HEK293 (cell line): ENCODE measurements at regions not wholly inside any gene's neighbourhood (a gene's known extent, or its start where the extent isn't known, plus 50 kb on each side); places are given as distances from the start of the nearest gene placed in this dataset.

Experiments used
- CTCF ChIA-PET: fragments of 350-600 bp; formaldehyde crosslinking; extraction: SDS; loops from one replicate; lab custom pipeline; 2021; ENCODE audit warnings: antibody characterized with exemption; lab: Yijun Ruan, JAX
- POLR2A ChIA-PET: fragments of 300-600 bp; formaldehyde crosslinking; extraction: SDS; loops from one replicate; lab custom pipeline; 2020; ENCODE audit warnings: antibody characterized with exemption, inconsistent platforms; lab: Yijun Ruan, JAX
- H3K27ac ChIP-seq: fragments of 200-500 bp; sonication (Bioruptor generic); 2 replicates; pipeline ENCODE4 v1.5.1; 2014; ENCODE audit warnings: low read depth, low read length, control low read depth, inconsistent platforms; ENCODE audit errors: extremely low read depth
- H3K36me3 ChIP-seq, 2 experiments: fragments of 200-500 bp in 1 of 2; sonication (Bioruptor generic) in 1 of 2; 1 replicate in 1 of 2; 2 replicates in 1 of 2; pipeline ENCODE4 v1.5.1; 2014 to 2017; ENCODE audit warnings: inconsistent platforms in 2 of 2, low read length in 2 of 2; ENCODE audit not compliant: control insufficient read depth in 2 of 2, insufficient read depth in 1 of 2
- H3K4me1 ChIP-seq: fragments of 200-500 bp; sonication (Bioruptor generic); 2 replicates; pipeline ENCODE4 v1.5.1; 2014; ENCODE audit warnings: mild to moderate bottlenecking, low read length, inconsistent platforms; ENCODE audit not compliant: control insufficient read depth, insufficient read depth
- H3K4me3 ChIP-seq: 2 replicates; pipeline ENCODE4 v1.5.1; 2011; ENCODE audit warnings: low read depth, mild to moderate bottlenecking, control low read depth, low read length, moderate library complexity
- H3K9me3 ChIP-seq: fragments of 200-500 bp; sonication (Bioruptor generic); 2 replicates; pipeline ENCODE4 v1.5.1; 2014; ENCODE audit warnings: low read depth, low read length, inconsistent platforms; ENCODE audit not compliant: control insufficient read depth, insufficient read depth
- BCL11A ChIP-seq: fragments of 450-650 bp; formaldehyde crosslinking; IDR thresholded peaks from 2 replicates; pipeline ENCODE4 v1.5.1; 2016; ENCODE audit warnings: low read depth, missing biosample characterization, missing genetic modification characterization
- GLI4 ChIP-seq: fragments of 450-650 bp; formaldehyde crosslinking; IDR thresholded peaks from 2 replicates; pipeline ENCODE4 v1.5.1; 2016; ENCODE audit warnings: missing biosample characterization, missing genetic modification characterization
- HOXC10 ChIP-seq: sonication (generic); formaldehyde crosslinking; IDR thresholded peaks from 2 replicates; pipeline ENCODE4 v1.8.1; 2023; ENCODE audit warnings: mild to moderate bottlenecking, missing genetic modification reagents
- KLF9 ChIP-seq: fragments of 450-650 bp; formaldehyde crosslinking; IDR thresholded peaks from 2 replicates; pipeline ENCODE4 v1.5.1; 2016; ENCODE audit warnings: missing biosample characterization, missing genetic modification characterization, low read depth
- MEIS1 ChIP-seq: sonication (generic); formaldehyde crosslinking; IDR thresholded peaks from 2 replicates; pipeline ENCODE4 v1.8.1; 2022; ENCODE audit warnings: missing genetic modification reagents, mild to moderate bottlenecking, borderline replicate concordance
- MYNN ChIP-seq: fragments of 450-650 bp; formaldehyde crosslinking; IDR thresholded peaks from 2 replicates; pipeline ENCODE4 v1.5.1; 2016; ENCODE audit warnings: missing biosample characterization, missing genetic modification characterization, borderline replicate concordance
- REPIN1 ChIP-seq: fragments of 450-650 bp; formaldehyde crosslinking; IDR thresholded peaks from 2 replicates; pipeline ENCODE4 v1.5.1; 2017; ENCODE audit warnings: missing biosample characterization, missing genetic modification characterization, low read depth
- YY1 ChIP-seq: fragments of 450-650 bp; formaldehyde crosslinking; IDR thresholded peaks from 2 replicates; pipeline ENCODE4 v1.5.1; 2018; ENCODE audit warnings: missing biosample characterization, missing genetic modification characterization
- ZBTB1 ChIP-seq: fragments of 450-650 bp; formaldehyde crosslinking; IDR thresholded peaks from 2 replicates; pipeline ENCODE4 v1.5.1; 2016; ENCODE audit warnings: missing biosample characterization, missing genetic modification characterization
- ZBTB48 ChIP-seq: fragments of 450-650 bp; formaldehyde crosslinking; IDR thresholded peaks from 2 replicates; pipeline ENCODE4 v1.5.1; 2016; ENCODE audit warnings: missing biosample characterization, missing genetic modification characterization
- ZBTB8A ChIP-seq: fragments of 450-650 bp; formaldehyde crosslinking; IDR thresholded peaks from 2 replicates; pipeline ENCODE4 v1.5.1; 2016; ENCODE audit warnings: missing biosample characterization, missing genetic modification characterization
- ZEB2 ChIP-seq: fragments of 450-650 bp; formaldehyde crosslinking; IDR thresholded peaks from 2 replicates; pipeline ENCODE4 v1.5.1; 2016; ENCODE audit warnings: missing biosample characterization, missing genetic modification characterization
- ZNF133 ChIP-seq: fragments of 450-650 bp; formaldehyde crosslinking; IDR thresholded peaks from 2 replicates; pipeline ENCODE4 v1.5.1; 2016; ENCODE audit warnings: missing biosample characterization, missing genetic modification characterization
- ZNF202 ChIP-seq: fragments of 450-650 bp; formaldehyde crosslinking; IDR thresholded peaks from 2 replicates; pipeline ENCODE4 v1.5.1; 2016; ENCODE audit warnings: missing biosample characterization, missing genetic modification characterization, borderline replicate concordance
- ZNF548 ChIP-seq: fragments of 450-650 bp; formaldehyde crosslinking; IDR thresholded peaks from 2 replicates; pipeline ENCODE4 v1.5.1; 2016; ENCODE audit warnings: missing biosample characterization, missing genetic modification characterization
- ZNF555 ChIP-seq: fragments of 450-650 bp; formaldehyde crosslinking; conservative IDR thresholded peaks from 2 replicates; pipeline ENCODE4 v1.5.1; 2017; ENCODE audit warnings: missing biosample characterization, mild to moderate bottlenecking, missing genetic modification characterization, inconsistent platforms
- ZNF624 ChIP-seq: fragments of 450-650 bp; formaldehyde crosslinking; IDR thresholded peaks from 2 replicates; pipeline ENCODE4 v1.5.1; 2017; ENCODE audit warnings: missing biosample characterization, missing genetic modification characterization
- ZNF707 ChIP-seq: fragments of 450-650 bp; formaldehyde crosslinking; IDR thresholded peaks from 2 replicates; pipeline ENCODE4 v1.5.1; 2016; ENCODE audit warnings: missing biosample characterization, missing genetic modification characterization
- ZNF830 ChIP-seq: fragments of 450-650 bp; IDR thresholded peaks from 2 replicates; pipeline ENCODE4 v1.5.0; 2018; ENCODE audit warnings: missing biosample characterization, missing genetic modification characterization, low read depth, mild to moderate bottlenecking, moderate library complexity
- TF ChIP-seq, protein P1 (sequence below): fragments of 450-650 bp; formaldehyde crosslinking; IDR thresholded peaks from 2 replicates; pipeline ENCODE4 v1.5.1; 2016; ENCODE audit warnings: missing biosample characterization, missing genetic modification characterization
- TF ChIP-seq, protein P2 (sequence below): fragments of 450-650 bp; formaldehyde crosslinking; IDR thresholded peaks from 2 replicates; pipeline ENCODE4 v1.5.1; 2017; ENCODE audit warnings: missing biosample characterization, missing genetic modification characterization
- TF ChIP-seq, protein P3 (sequence below): fragments of 450-650 bp; formaldehyde crosslinking; IDR thresholded peaks from 2 replicates; pipeline ENCODE4 v1.5.1; 2016; ENCODE audit warnings: missing biosample characterization, missing genetic modification characterization
- TF ChIP-seq, protein P4 (sequence below): fragments of 450-650 bp; formaldehyde crosslinking; IDR thresholded peaks from 2 replicates; pipeline ENCODE4 v1.5.1; 2016; ENCODE audit warnings: missing biosample characterization, missing genetic modification characterization

DNA sequence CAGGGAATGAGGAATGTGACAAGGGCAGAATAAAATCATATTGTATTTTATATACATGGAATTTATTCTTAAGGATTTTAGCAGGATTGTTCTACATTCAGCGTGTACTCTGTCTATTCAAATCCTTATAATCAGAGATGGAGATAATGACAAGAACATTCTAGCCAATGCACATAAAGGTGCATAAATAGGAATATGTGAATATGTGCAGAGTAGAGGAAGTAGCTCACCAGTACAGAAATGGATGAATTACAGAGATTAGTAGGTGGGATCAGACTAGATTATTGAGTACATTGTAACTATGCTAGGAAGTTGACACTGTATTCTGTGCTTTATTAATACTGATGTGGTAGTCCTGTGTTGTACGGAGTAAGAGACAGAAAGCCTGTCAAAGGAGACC is 1308.8 kb downstream of the FAM181B start (continued):
- TF ChIP-seq, protein P1, sequence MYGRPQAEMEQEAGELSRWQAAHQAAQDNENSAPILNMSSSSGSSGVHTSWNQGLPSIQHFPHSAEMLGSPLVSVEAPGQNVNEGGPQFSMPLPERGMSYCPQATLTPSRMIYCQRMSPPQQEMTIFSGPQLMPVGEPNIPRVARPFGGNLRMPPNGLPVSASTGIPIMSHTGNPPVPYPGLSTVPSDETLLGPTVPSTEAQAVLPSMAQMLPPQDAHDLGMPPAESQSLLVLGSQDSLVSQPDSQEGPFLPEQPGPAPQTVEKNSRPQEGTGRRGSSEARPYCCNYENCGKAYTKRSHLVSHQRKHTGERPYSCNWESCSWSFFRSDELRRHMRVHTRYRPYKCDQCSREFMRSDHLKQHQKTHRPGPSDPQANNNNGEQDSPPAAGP (tag by site-specific recombination) = no peak
- no peak for TF ChIP-seq ZEB2

DNA sequence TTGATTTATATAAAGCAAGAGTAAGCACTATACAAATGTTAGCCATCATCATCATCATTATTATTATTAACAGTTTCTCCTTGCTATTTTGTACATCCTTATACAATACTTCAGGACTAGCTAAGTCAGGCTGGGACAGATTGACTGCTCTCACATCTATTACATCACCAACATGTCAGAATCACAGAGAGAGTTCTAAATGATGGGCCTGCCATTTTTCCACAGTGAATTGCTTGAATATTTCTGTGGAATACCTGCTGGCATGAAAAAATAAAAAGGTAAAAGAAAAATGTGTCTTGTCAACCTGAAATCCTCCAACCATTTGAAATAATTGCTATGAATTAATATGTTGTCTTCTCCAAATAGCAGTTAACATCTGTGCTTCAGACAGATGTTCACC is 1311.3 kb downstream of the FAM181B start:
- no peak for TF ChIP-seq KLF9 (tag by site-specific recombination)
- TF ChIP-seq GLI4 (tag by site-specific recombination) = no peak
- no peak for TF ChIP-seq YY1 (tag by site-specific recombination)
- TF ChIP-seq, protein P2, sequence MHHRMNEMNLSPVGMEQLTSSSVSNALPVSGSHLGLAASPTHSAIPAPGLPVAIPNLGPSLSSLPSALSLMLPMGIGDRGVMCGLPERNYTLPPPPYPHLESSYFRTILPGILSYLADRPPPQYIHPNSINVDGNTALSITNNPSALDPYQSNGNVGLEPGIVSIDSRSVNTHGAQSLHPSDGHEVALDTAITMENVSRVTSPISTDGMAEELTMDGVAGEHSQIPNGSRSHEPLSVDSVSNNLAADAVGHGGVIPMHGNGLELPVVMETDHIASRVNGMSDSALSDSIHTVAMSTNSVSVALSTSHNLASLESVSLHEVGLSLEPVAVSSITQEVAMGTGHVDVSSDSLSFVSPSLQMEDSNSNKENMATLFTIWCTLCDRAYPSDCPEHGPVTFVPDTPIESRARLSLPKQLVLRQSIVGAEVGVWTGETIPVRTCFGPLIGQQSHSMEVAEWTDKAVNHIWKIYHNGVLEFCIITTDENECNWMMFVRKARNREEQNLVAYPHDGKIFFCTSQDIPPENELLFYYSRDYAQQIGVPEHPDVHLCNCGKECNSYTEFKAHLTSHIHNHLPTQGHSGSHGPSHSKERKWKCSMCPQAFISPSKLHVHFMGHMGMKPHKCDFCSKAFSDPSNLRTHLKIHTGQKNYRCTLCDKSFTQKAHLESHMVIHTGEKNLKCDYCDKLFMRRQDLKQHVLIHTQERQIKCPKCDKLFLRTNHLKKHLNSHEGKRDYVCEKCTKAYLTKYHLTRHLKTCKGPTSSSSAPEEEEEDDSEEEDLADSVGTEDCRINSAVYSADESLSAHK (tag by site-specific recombination) = no peak
- TF ChIP-seq, all 188 proteins: peak for 0
- no peaks in the 10 kb centered on the region for H3K36me3 ChIP-seq
- H3K4me3 ChIP-seq = no peak overlapping the region
- ChIA-PET POLR2A (no interaction called here), CTCF (no interaction called here)
- H3K4me1 ChIP-seq = no peaks in the 10 kb centered on the region
- no peak overlapping the region for H3K27ac ChIP-seq
- H3K9me3 ChIP-seq = no peaks in the 10 kb centered on the region

DNA sequence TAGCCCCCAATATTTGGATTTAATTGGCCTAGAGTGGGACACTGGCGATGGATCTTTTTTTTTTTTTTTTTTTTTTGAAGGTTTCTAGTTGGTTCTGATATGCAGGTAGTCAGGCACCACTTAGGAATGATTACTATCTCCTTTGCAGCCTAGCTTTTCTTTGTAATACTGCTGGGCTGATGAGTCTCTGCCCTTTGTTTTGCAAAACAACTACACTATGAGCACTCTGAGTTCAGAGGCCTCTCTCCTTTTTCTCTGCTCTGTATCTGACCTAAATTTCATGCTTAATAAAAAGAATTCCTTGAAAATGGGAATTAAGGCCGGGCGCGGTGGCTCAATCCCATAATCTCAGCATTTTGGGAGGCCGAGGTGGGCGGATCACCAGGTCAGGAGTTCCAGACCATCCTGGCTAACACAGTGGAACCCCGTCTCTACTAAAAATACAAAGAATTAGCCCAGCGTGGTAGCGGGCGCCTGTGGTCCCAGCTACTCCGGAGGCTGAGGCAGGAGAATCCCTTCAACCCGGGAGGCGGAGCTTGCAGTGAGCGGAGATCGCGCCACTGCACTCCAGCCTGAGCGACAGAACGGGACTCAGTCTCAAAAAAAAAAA is 1312.3 kb downstream of the FAM181B start:
- POLR2A ChIA-PET = no interaction called here

More for the DNA sequence above, 1312.3 kb downstream of the FAM181B start:
- H3K36me3 ChIP-seq = no peaks in the 10 kb centered on the region
- no peak overlapping the region for H3K27ac ChIP-seq
- no peak for TF ChIP-seq ZNF555 (tag by site-specific recombination)
- TF ChIP-seq HOXC10 (CRISPR knock-in tag) = no peak
- TF ChIP-seq, protein P3, sequence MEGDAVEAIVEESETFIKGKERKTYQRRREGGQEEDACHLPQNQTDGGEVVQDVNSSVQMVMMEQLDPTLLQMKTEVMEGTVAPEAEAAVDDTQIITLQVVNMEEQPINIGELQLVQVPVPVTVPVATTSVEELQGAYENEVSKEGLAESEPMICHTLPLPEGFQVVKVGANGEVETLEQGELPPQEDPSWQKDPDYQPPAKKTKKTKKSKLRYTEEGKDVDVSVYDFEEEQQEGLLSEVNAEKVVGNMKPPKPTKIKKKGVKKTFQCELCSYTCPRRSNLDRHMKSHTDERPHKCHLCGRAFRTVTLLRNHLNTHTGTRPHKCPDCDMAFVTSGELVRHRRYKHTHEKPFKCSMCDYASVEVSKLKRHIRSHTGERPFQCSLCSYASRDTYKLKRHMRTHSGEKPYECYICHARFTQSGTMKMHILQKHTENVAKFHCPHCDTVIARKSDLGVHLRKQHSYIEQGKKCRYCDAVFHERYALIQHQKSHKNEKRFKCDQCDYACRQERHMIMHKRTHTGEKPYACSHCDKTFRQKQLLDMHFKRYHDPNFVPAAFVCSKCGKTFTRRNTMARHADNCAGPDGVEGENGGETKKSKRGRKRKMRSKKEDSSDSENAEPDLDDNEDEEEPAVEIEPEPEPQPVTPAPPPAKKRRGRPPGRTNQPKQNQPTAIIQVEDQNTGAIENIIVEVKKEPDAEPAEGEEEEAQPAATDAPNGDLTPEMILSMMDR (tag by site-specific recombination) = no peak
- no peak for TF ChIP-seq MEIS1 (CRISPR knock-in tag)
- no peak for TF ChIP-seq REPIN1 (tag by site-specific recombination)
- TF ChIP-seq ZBTB1 = no peak
- no peak for TF ChIP-seq ZBTB8A (tag by site-specific recombination)
- no peak for TF ChIP-seq BCL11A (tag by site-specific recombination)
- TF ChIP-seq ZNF624 = no peak
- TF ChIP-seq ZNF548 (tag by site-specific recombination) = no peak
- no peak for TF ChIP-seq ZNF202 (tag by site-specific recombination)
- no peak for TF ChIP-seq ZNF707
- no peak for TF ChIP-seq MYNN (tag by site-specific recombination)
- TF ChIP-seq ZBTB48 (tag by site-specific recombination) = no peak
- TF ChIP-seq, protein P4, sequence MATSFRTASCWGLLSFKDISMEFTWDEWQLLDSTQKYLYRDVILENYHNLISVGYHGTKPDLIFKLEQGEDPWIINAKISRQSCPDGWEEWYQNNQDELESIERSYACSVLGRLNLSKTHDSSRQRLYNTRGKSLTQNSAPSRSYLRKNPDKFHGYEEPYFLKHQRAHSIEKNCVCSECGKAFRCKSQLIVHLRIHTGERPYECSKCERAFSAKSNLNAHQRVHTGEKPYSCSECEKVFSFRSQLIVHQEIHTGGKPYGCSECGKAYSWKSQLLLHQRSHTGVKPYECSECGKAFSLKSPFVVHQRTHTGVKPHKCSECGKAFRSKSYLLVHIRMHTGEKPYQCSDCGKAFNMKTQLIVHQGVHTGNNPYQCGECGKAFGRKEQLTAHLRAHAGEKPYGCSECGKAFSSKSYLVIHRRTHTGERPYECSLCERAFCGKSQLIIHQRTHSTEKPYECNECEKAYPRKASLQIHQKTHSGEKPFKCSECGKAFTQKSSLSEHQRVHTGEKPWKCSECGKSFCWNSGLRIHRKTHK (tag by site-specific recombination) = no peak
- no peak for TF ChIP-seq ZNF830 (tag by site-specific recombination)
- no peak for TF ChIP-seq ZNF133 (tag by site-specific recombination)
- H3K4me3 ChIP-seq = no peak overlapping the region
- CTCF ChIA-PET = no interaction called here
- H3K4me1 ChIP-seq = no peaks in the 10 kb centered on the region
- no peaks in the 10 kb centered on the region for H3K9me3 ChIP-seq
